Activated naive CD4-positive, alpha-beta T cell treated with anti-CD3 and anti-CD28 coated beads for 36 hours (primary cell): ENCODE measurements at regions not wholly inside any gene's neighbourhood (a gene's known extent, or its start where the extent isn't known, plus 50 kb on each side); places are given as distances from the start of the nearest gene placed in this dataset.

ENCODE experiments used
- CTCF ChIA-PET: fragments of 350-600 bp; sonication (Branson Sonifier 250); formaldehyde crosslinking; loops from one replicate; lab custom pipeline; 2021; ENCODE audit warnings: antibody characterized with exemption; lab: Charles Lee
- DNase-seq: peaks from one replicate; pipeline ENCODE4 v3.0.0-alpha.2; 2020
- H3K27ac Mint-ChIP-seq: one replicate; pipeline ENCODE4 v1.8.0; 2021; ENCODE audit warnings: mild to moderate bottlenecking, mixed read lengths
- H3K27me3 Mint-ChIP-seq: one replicate; pipeline ENCODE4 v1.8.0; 2021; ENCODE audit warnings: low read depth, mixed read lengths
- H3K36me3 Mint-ChIP-seq: one replicate; pipeline ENCODE4 v1.8.0; 2021; ENCODE audit warnings: low read depth, mixed read lengths
- H3K4me1 Mint-ChIP-seq: one replicate; pipeline ENCODE4 v1.8.0; 2021; ENCODE audit warnings: low read depth, mixed read lengths
- H3K4me3 Mint-ChIP-seq: one replicate; pipeline ENCODE4 v1.8.0; 2021; ENCODE audit warnings: mild to moderate bottlenecking, moderate library complexity, mixed read lengths
- H3K9me3 Mint-ChIP-seq: one replicate; pipeline ENCODE4 v1.8.0; 2021; ENCODE audit warnings: mixed read lengths
- intact Hi-C: fragments of 100-400 bp; cut with micrococcal nuclease; formaldehyde crosslinking; loops from one replicate; pipeline ENCODE4 v1.15.1; 2023

DNA sequence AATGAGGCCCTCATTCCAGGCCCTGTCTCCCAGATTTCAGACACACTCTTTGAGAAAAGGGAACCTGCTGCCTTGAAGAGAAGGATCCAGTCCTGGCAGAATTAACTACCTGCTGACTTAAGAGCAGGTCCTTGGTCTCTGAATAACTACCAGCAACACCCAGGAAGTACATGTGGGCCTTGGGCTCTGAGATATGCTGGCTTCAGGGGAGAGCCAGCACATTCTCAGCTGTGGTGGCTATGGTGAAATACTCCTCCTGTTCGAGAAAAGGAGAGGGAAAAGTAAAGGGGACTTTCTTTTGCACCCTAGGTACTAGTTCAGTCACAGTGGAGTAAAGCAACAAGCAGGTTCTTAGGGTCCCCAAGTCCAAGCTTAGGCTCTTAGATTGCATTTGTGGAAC is 120.0 kb downstream of the HMHB1 start:
- H3K27ac Mint-ChIP-seq = no peak overlapping the region

GRCh38 chr5:143932584-143932983 is 120.6 kb downstream of the HMHB1 start:
- Mint-ChIP-seq H3K27me3 (no peaks in the 10 kb centered on the region), H3K4me3 (no peak overlapping the region), H3K36me3 (peaks cover 4% of the 10 kb centered on the region), H3K9me3 (peaks cover 9% of the 10 kb centered on the region), H3K27ac (no peak overlapping the region), H3K4me1 (no peaks in the 10 kb centered on the region)
- intact Hi-C loops = no loop called here
- no peak for DNase-seq
- CTCF ChIA-PET = no interaction called here

More for the DNA sequence above, 120.0 kb downstream of the HMHB1 start:
- CTCF ChIA-PET = no interaction called here
- Mint-ChIP-seq H3K4me3 (no peak overlapping the region), H3K36me3 (peaks cover 4% of the 10 kb centered on the region), H3K27me3 (no peaks in the 10 kb centered on the region), H3K4me1 (no peaks in the 10 kb centered on the region), H3K9me3 (peaks cover 9% of the 10 kb centered on the region)
- intact Hi-C loops = no loop called here
- DNase-seq = no peak

GRCh38 chr5:143933451-143933850 is 121.5 kb downstream of the HMHB1 start:
- H3K36me3 Mint-ChIP-seq = peaks cover 4% of the 10 kb centered on the region
- CTCF ChIA-PET = no interaction called here
- intact Hi-C loops = no loop called here

GRCh38 chr5:143934821-143935220 is 122.9 kb downstream of the HMHB1 start:
- intact Hi-C loops = no loop called here
- no peak overlapping the region for H3K4me3 Mint-ChIP-seq
- H3K9me3 Mint-ChIP-seq = peaks cover 13% of the 10 kb centered on the region
- no peaks in the 10 kb centered on the region for H3K27me3 Mint-ChIP-seq
- peaks cover 5% of the 10 kb centered on the region for H3K36me3 Mint-ChIP-seq
- H3K27ac Mint-ChIP-seq = no peak overlapping the region
- no peak for DNase-seq
- no peaks in the 10 kb centered on the region for H3K4me1 Mint-ChIP-seq
- CTCF ChIA-PET = no interaction called here

More at GRCh38 chr5:143933451-143933850, 121.5 kb downstream of the HMHB1 start:
- H3K27me3 Mint-ChIP-seq = no peaks in the 10 kb centered on the region
- H3K4me1 Mint-ChIP-seq = no peaks in the 10 kb centered on the region
- H3K9me3 Mint-ChIP-seq = peaks cover 9% of the 10 kb centered on the region
- H3K27ac Mint-ChIP-seq = no peak overlapping the region
- DNase-seq = no peak
- H3K4me3 Mint-ChIP-seq = no peak overlapping the region

DNA sequence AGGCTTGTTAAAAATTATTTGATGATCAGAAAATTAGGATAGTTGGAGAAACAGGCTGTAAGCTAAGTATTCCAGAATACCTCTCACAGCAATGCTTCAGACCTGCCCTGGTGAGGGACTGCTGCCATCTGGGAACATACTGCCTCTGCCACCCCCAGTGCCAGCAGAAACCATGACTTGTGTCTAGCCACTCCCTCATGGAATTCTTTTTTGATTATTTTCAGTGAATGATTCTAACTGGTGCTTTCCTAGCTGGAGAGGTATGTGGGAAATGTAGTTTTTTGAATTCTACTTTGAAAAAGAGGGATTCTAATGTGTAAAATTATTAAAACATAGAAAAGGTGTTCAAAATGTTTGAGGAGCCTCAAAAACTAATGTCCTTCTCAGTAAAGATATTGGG is 126.3 kb downstream of the HMHB1 start:
- Mint-ChIP-seq H3K27ac (no peak overlapping the region), H3K4me3 (no peak overlapping the region), H3K27me3 (no peaks in the 10 kb centered on the region), H3K9me3 (peaks cover 13% of the 10 kb centered on the region), H3K4me1 (no peaks in the 10 kb centered on the region), H3K36me3 (peaks cover 5% of the 10 kb centered on the region)
- no peak for DNase-seq
- CTCF ChIA-PET = no interaction called here
- intact Hi-C loops = no loop called here

DNA sequence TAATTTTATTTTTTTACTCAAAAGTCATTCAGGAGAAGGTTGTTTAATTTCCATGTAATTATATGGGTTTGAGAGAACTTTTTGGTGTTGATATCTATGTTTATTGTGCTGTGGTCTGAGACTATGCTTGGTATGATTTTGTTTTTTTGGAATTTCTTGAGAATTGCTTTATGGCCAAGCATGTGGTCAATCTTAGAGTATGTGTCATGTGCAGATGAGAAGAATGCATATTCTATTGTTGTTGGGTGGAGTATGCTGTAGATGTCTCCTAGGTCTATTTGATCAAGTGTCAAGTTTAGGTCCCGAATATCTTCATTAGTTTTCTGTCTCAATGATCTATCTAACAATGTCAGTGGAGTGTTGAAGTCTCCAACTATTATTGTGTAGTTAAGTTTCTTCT is 134.9 kb downstream of the HMHB1 start:
- H3K9me3 Mint-ChIP-seq = peaks cover 10% of the 10 kb centered on the region
- no peaks in the 10 kb centered on the region for H3K36me3 Mint-ChIP-seq
- no peak for DNase-seq
- H3K27me3 Mint-ChIP-seq = peaks cover 2% of the 10 kb centered on the region
- no peaks in the 10 kb centered on the region for H3K4me1 Mint-ChIP-seq
- no peak overlapping the region for H3K4me3 Mint-ChIP-seq
- intact Hi-C loops = no loop called here
- H3K27ac Mint-ChIP-seq = no peak overlapping the region
- CTCF ChIA-PET = no interaction called here

DNA sequence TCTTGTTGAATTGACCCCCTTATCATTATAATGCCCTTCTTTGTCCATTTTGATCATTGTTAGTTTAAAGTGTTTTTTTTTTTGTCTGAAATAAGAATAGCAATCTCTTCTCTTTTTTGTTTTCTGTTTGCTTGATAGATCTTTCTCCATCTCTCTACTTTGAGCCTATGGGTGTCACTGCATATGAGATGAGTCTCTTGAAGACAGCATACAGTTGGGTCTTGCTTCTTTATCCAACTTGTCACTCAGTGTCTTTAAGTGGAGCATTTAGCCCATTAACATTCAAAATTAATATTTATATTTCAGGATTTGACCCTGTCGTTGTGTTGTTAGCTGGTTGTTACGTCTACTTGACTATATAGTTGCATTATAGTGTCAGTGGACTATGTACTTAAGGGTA is 135.4 kb downstream of the HMHB1 start:
- no peak overlapping the region for H3K27ac Mint-ChIP-seq
- H3K9me3 Mint-ChIP-seq = peaks cover 10% of the 10 kb centered on the region
- no peak overlapping the region for H3K4me3 Mint-ChIP-seq
- CTCF ChIA-PET = no interaction called here
- DNase-seq = no peak
- no peaks in the 10 kb centered on the region for H3K36me3 Mint-ChIP-seq
- intact Hi-C loops = no loop called here
- H3K4me1 Mint-ChIP-seq = no peaks in the 10 kb centered on the region
- H3K27me3 Mint-ChIP-seq = peaks cover 2% of the 10 kb centered on the region

DNA sequence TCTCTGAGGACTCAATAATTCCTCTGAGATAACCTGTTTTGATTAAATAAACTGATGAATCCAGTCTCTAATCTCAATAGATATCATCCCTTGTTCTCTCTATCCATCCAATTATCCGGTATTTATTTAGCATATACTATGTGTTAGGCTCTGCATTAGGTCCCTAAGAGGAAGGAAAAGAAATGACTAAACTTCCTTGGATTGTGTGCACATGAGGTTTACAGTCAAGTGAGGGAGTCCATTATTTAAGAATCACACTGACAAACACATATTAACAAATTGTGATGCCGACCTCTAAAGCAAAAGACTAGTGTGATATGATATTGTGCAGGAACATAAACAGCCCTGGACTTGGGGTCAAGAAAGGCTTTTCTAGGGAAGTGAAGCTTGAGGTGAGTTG is 140.8 kb downstream of the HMHB1 start:
- H3K27ac Mint-ChIP-seq = no peak overlapping the region
- intact Hi-C loops = no loop called here
- peaks cover 6% of the 10 kb centered on the region for H3K27me3 Mint-ChIP-seq
- no peaks in the 10 kb centered on the region for H3K36me3 Mint-ChIP-seq
- CTCF ChIA-PET = interaction anchor here (0.8 kb wide), 1 partner anchor 16 kb away, joined by 3 read pairs; no protein-coding TSS in a partner anchor
- no peak overlapping the region for H3K4me3 Mint-ChIP-seq
- no peaks in the 10 kb centered on the region for H3K4me1 Mint-ChIP-seq
- H3K9me3 Mint-ChIP-seq = peaks cover 3% of the 10 kb centered on the region
- no peak for DNase-seq

DNA sequence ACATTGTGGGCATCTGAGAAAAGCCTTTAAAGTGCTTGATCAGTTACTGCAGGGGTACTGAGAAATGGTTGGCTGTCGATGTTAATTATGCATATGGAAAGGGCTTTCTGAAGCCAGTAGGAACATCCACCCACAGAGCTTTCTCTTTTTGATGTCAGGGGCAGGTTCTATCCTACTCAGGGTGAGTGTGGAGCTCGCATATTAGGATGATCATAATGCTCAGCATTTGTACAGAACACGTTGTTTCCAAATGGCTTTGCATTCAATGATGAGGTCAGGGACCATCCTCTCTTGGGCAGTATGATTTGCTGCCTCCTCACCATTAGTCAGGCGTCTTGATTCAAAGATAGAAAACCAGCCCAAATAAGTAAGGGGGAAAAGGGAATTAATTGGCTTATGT is 141.9 kb downstream of the HMHB1 start:
- H3K9me3 Mint-ChIP-seq = no peaks in the 10 kb centered on the region
- peaks cover 6% of the 10 kb centered on the region for H3K27me3 Mint-ChIP-seq
- no peaks in the 10 kb centered on the region for H3K4me1 Mint-ChIP-seq
- H3K27ac Mint-ChIP-seq = no peak overlapping the region
- DNase-seq = no peak
- no peak overlapping the region for H3K4me3 Mint-ChIP-seq
- no peaks in the 10 kb centered on the region for H3K36me3 Mint-ChIP-seq
- intact Hi-C loops = no loop called here
- CTCF ChIA-PET = no interaction called here

- no peak overlapping the region for H3K4me3 Mint-ChIP-seq
- H3K27ac Mint-ChIP-seq = no peak overlapping the region
- H3K4me1 Mint-ChIP-seq = no peaks in the 10 kb centered on the region
- no peaks in the 10 kb centered on the region for H3K9me3 Mint-ChIP-seq
- H3K27me3 Mint-ChIP-seq = peaks cover 6% of the 10 kb centered on the region
- DNase-seq = no peak
- intact Hi-C loops = no loop called here
- CTCF ChIA-PET = no interaction called here
- H3K36me3 Mint-ChIP-seq = no peaks in the 10 kb centered on the region
Observed at GRCh38 chr5:143955141-143955540, 143.2 kb downstream of the HMHB1 start.

DNA sequence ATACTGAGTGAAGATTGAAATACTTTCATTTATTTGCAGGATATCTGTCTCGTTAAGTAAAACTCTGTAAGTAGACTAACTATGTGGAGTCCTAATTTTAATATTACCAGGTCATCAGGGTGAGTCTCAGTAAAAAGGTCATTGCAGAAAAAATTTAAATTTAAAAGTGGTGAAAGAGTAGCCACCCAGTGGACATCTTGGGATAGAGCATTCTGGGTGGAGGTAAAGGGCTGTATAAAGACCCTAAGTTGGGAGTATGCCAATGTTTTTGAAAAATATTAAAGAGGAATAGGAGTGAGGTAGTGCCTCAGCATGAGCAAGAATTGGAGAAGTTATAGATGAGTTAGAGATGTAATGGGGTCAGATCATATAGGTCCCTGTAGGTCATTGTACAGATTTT is 145.5 kb downstream of the HMHB1 start:
- Mint-ChIP-seq H3K4me1 (no peaks in the 10 kb centered on the region), H3K9me3 (no peaks in the 10 kb centered on the region), H3K4me3 (no peak overlapping the region), H3K27ac (no peak overlapping the region), H3K36me3 (no peaks in the 10 kb centered on the region), H3K27me3 (peaks cover 3% of the 10 kb centered on the region)
- CTCF ChIA-PET = interaction anchor here (1.9 kb wide), 1 partner anchor 10 kb away, joined by 10 read pairs; no protein-coding TSS in a partner anchor
- intact Hi-C loops = no loop called here
- DNase-seq = no peak

DNA sequence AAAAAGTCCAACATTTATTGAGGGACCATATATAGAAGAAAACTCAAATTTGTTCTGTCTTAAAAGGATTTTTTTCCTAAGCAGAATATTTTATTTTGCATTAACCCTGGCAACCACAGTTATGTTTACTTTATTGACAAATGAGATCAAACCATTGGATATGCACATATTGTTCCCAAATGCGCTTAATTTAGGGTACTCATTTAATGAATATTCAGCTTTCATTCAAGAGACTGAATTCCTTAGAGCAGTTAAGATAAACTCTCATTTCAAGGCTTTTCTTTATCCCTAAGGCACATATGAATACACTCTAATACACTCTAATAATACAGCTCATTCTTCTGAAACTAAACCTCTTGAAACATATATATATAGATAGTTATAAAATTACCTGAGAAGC is 150.2 kb downstream of the HMHB1 start:
- no peaks in the 10 kb centered on the region for H3K9me3 Mint-ChIP-seq
- no peak for DNase-seq
- no peak overlapping the region for H3K27ac Mint-ChIP-seq
- no peaks in the 10 kb centered on the region for H3K36me3 Mint-ChIP-seq
- no peak overlapping the region for H3K4me3 Mint-ChIP-seq
- CTCF ChIA-PET = interaction anchor here (0.7 kb wide), 1 partner anchor 1258 kb away, joined by 3 read pairs; no protein-coding TSS in a partner anchor
- peaks cover 2% of the 10 kb centered on the region for H3K27me3 Mint-ChIP-seq
- intact Hi-C loops = loop anchor here (10.0 kb wide), 1 partner anchor 1247 kb away; no protein-coding TSS in a partner anchor
- H3K4me1 Mint-ChIP-seq = no peaks in the 10 kb centered on the region

GRCh38 chr5:143964919-143965318 is 153.0 kb downstream of the HMHB1 start:
- CTCF ChIA-PET = interaction anchor here (0.6 to 1.1 kb wide), 3 partner anchors 139 to 1042 kb away, joined by 3 read pairs; no protein-coding TSS in a partner anchor
- intact Hi-C loops = loop anchor here (5.0 to 10.0 kb wide), 2 partner anchors 1038 to 1250 kb away; no protein-coding TSS in a partner anchor
- no peaks in the 10 kb centered on the region for H3K9me3 Mint-ChIP-seq
- H3K4me3 Mint-ChIP-seq = no peak overlapping the region
- no peaks in the 10 kb centered on the region for H3K4me1 Mint-ChIP-seq
- no peak for DNase-seq
- H3K27ac Mint-ChIP-seq = no peak overlapping the region
- no peaks in the 10 kb centered on the region for H3K27me3 Mint-ChIP-seq
- no peaks in the 10 kb centered on the region for H3K36me3 Mint-ChIP-seq
